ENCODE measurements at regions not wholly inside any gene's neighbourhood (a gene's known extent, or its start where the extent isn't known, plus 50 kb on each side); places are given as distances from the start of the nearest gene placed in this dataset. TPM values are rescaled to one million over a fixed set of nuclear protein-coding genes. Genes with fewer than 3 reads are reported as not detected.
A peak's percentile ranks its signal among the peaks of the same experiment; 100 is the strongest.

DNA sequence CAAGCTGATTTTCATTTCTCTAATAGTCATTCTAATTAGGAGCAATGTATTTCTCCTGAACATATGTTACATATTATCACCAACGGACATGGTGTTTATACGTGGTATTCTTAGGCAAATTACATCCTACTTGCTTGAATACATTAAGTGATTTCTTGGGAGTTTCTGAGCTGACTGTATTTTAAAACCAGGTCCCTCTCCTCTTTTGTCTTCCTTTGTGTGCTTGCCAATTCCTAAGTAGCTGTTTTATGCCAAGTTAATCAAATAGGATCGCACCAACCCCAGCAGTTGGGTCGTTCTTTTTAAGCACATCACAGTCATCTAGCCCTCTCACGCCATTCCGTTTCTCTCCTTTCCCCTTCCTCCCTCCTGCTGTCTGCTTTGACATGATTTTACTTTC lies 75.4 kb upstream of the MAP2 start:
- DNase-seq (ENCODE audit: low read depth): no peak

DNA sequence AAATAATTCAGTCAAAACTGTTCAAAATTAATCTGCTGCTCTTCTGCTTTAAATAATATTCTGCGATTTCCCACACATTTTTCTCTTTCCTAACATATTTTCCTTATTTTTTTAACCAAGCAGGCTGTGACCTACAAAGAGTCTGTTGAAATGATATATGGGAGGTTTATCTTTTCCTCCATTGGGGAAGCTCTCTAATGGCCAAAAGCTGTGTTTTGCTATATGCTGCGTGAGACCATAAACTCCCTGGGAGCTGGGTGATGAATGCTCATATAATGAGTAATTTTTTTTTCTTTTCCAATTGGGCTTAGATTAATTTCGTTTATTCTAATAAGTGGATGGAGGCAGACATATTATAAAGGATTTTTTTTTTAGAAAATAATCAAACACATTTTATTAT lies 72.2 kb upstream of the MAP2 start:
- DNase-seq (ENCODE audit: low read depth): no peak

DNA sequence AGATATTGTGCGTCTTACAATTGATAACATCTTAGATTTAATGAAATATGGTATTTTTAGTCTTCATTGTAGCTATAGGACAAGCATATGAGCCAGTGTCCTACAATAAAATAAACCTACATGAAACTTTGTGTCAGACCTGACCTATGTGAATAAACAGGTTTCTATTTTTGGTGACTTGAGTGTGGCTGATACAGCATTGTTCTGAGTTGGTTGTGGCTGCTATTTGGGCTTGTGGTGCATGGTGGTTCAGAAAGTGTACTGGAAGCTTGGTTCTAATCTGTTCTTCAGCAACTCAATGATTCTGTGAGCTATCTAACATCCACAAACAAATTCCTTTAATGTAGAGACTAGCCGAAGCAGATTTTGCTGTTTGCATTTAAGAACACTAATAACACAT lies 64.9 kb upstream of the MAP2 start:
- DNase-seq (ENCODE audit: low read depth): no peak

DNA sequence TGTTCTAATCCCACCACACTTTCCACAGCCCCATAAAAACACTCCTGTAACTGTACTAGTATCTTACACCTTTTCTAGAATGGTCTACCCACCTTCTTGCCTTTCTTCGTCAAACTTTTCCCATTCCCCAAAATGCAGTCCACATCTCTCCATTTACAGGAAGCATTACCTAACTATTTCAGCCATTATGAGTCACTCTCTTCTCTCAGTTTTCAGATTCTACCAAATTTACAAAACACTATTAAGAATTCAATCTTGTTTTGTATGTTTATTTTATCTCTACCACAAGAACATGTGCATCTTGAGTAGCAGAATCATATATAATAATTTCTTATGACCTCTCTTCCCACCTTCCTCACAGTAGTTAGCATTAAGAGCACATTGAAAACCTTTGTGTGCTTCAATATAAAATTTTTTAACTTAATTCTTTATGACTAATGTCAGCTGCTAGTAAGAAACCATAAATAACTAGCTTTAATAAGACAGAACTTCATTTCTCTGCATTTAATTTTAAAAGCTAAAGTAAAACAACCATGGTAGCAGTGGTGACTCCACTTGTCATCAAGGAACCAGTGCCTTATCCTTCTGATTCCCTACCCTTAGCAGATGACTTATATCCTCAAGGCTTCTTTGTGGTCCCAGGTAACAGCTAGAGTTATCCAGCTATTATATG lies 56.6 kb upstream of the MAP2 start:
- no peak for DNase-seq (ENCODE audit: low read depth)

DNA sequence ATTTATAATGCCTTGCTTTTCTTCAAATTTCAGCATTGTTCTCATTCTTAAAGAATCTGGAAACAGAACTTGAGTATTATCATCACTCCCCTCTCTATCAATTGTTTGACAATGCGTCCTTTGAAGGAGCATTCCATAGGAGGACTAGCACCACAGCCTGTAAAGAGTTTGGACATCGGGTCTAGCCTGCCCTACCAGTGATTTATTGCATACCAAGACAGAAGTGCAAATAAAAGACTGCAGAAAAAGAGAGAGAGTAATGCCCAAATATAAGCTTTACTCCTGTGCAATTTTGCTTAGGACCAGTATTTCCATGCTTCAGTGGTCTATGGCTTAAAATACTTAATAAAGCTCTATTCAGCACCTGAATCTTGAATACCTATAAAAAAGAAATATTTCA lies 55.4 kb upstream of the MAP2 start:
- DNase-seq (ENCODE audit: low read depth): no peak

DNA sequence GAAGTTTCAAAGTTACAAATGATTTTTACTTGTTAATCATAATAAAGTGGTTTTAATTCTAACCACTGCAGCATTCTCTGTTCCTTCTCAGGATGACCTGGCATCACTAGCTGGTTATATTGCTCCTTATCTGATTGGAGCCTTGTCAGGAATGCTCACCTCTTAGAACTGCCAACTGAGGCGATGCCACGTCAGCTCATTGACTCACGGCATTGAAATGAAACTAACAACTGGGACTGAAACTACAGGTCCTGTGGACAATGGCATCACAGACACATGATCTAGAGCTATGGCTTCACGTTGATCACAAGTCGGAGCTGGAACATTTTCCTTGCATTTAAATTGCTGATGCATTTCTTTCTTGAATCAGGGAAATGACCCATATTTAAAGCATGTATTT lies 54.9 kb upstream of the MAP2 start:
- DNase-seq (ENCODE audit: low read depth): peak; percentile 97

DNA sequence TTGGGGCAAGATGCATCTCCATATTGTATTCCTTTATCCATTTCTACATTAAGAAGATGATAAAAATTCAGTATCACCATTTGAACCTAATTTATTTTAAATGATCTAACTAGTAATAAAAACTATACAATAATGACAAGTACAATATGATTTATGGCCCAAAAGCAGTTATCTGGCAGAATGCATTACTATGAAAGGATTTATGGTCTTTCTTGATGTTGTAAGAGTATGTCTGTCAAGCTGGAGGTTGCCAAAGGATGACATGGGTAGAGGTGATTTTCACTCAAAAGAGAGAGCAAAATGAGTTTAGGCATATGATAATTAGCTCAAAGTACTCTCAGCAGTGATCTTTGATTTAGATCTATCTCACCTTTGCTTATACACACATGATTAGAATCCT lies 54.2 kb upstream of the MAP2 start:
- no peak for DNase-seq (ENCODE audit: low read depth)

DNA sequence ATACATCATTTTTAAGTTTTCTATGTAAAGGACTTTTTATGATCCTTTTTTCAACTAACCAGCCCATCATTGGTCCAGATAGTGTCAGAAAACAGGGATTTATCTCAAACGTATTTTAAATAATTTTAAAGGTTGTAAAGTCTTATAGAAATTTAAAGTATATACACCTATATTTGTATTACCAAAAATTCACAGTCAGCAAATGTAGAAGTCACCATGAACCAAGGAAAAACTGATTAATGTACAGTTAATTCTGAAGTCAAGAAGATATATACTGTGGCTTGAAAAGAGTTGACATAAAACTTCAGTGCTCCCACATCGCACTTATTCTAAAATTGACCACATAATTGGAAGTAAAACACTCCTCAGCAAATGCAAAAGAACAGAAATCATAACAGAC lies 52.4 kb upstream of the MAP2 start:
- no peak for DNase-seq (ENCODE audit: low read depth)

Small RNAs in the stretch of these regions (small RNA-seq; reads per million reads assigned to genes)
- not detected for gene RNA5SP117

Data from HT1080 (cell line).